Calu3 (cell line): ENCODE measurements at regions not wholly inside any gene's neighbourhood (a gene's known extent, or its start where the extent isn't known, plus 50 kb on each side); places are given as distances from the start of the nearest gene placed in this dataset.
"Not testable (repeated sequence)": the region's sequence is repeated elsewhere in the genome, so short reads cannot be mapped to it uniquely, and the experiment has no call there.

ENCODE experiments used
- BruUV-seq: library from RNA; stranded (reverse); fragments of 400-500 nt; replicated peaks from 2 replicates; lab custom pipeline; 2021; lab: Mats Ljungman, UMichigan
- CTCF ChIA-PET: fragments of 300-600 bp; sonication (Branson Sonifier 250); formaldehyde crosslinking; loops from one replicate; lab custom pipeline; 2022; ENCODE audit warnings: antibody characterized with exemption; lab: Charles Lee
- DNase-seq: peaks from one replicate; pipeline ENCODE4 v3.0.0; 2022
- H3K27ac Mint-ChIP-seq: one replicate; pipeline ENCODE4 v1.8.0; 2022; ENCODE audit warnings: mixed read lengths; ENCODE audit not compliant: unreplicated experiment
- H3K27me3 Mint-ChIP-seq: one replicate; pipeline ENCODE4 v1.8.0; 2022; ENCODE audit warnings: mixed read lengths; ENCODE audit not compliant: unreplicated experiment
- H3K36me3 Mint-ChIP-seq: one replicate; pipeline ENCODE4 v1.8.0; 2022; ENCODE audit warnings: mild to moderate bottlenecking, moderate library complexity, mixed read lengths; ENCODE audit not compliant: insufficient read depth, unreplicated experiment
- H3K4me1 Mint-ChIP-seq: one replicate; pipeline ENCODE4 v1.8.0; 2022; ENCODE audit warnings: mild to moderate bottlenecking, low read depth, mixed read lengths; ENCODE audit not compliant: unreplicated experiment
- H3K4me3 Mint-ChIP-seq: one replicate; pipeline ENCODE4 v1.8.0; 2022; ENCODE audit warnings: mild to moderate bottlenecking, low read depth, moderate library complexity, mixed read lengths; ENCODE audit not compliant: unreplicated experiment
- H3K9me3 Mint-ChIP-seq: one replicate; pipeline ENCODE4 v1.8.0; 2022; ENCODE audit warnings: low read depth, mixed read lengths; ENCODE audit not compliant: unreplicated experiment
- intact Hi-C: fragments of 100-400 bp; cut with micrococcal nuclease; formaldehyde crosslinking; loops from one replicate; pipeline ENCODE4 v1.10.0; 2022; ENCODE audit not compliant: unreplicated experiment
- TF ChIP-seq, protein P1 (sequence below): fragments of 200-600 bp; IDR thresholded peaks from one replicate; pipeline ENCODE4 v1.8.0; 2022; ENCODE audit warnings: antibody characterized with exemption; ENCODE audit not compliant: unreplicated experiment

DNA sequence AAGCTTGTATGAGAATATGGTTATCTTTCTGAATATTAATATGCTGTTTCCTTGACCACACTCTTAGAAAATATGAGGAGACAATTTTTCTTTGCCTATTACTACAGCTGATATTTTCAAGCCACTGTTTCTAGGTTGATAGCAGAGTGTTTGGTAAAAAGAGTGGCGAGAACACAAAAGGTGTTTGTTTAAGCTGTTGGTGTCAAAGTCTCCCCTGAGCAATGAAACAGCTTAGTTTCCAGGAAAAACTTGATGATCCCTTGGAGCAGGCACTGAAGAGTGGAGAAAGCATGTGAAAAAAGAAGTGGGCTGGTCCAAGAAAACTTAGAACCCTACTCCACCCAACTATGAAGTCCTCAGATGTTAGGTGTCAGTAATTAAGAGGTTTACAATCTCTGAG is 182.7 kb downstream of the TFAP2B start:
- no peak for DNase-seq
- Mint-ChIP-seq H3K4me3 (no peak overlapping the region), H3K36me3 (no peaks in the 10 kb centered on the region), H3K9me3 (peaks cover 2% of the 10 kb centered on the region), H3K4me1 (no peaks in the 10 kb centered on the region), H3K27ac (no peak overlapping the region), H3K27me3 (no peaks in the 10 kb centered on the region)
- intact Hi-C loops: no loop called here
- CTCF ChIA-PET: no interaction called here
- BruUV-seq: no TSS peak
- TF ChIP-seq, protein P1, sequence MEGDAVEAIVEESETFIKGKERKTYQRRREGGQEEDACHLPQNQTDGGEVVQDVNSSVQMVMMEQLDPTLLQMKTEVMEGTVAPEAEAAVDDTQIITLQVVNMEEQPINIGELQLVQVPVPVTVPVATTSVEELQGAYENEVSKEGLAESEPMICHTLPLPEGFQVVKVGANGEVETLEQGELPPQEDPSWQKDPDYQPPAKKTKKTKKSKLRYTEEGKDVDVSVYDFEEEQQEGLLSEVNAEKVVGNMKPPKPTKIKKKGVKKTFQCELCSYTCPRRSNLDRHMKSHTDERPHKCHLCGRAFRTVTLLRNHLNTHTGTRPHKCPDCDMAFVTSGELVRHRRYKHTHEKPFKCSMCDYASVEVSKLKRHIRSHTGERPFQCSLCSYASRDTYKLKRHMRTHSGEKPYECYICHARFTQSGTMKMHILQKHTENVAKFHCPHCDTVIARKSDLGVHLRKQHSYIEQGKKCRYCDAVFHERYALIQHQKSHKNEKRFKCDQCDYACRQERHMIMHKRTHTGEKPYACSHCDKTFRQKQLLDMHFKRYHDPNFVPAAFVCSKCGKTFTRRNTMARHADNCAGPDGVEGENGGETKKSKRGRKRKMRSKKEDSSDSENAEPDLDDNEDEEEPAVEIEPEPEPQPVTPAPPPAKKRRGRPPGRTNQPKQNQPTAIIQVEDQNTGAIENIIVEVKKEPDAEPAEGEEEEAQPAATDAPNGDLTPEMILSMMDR: no peak

DNA sequence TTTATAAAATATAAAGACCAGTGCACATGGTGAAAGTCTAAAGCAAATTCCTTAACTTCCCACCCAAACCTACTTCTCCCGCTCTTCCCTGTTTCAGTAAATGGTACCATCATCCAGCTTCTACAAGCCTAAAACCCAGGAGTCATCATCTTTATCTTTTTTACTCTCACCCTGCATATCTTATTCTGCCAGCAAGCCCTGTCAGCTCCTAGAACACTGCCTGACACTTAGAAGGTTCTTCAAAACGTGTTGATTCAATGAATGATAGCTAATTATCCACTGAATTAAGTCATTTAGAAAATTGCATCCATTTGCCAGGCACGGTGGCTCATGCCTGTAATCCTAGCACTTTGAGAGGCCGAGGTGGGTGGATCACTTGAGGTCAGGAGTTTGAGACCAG is 185.7 kb downstream of the TFAP2B start:
- no TSS peak for BruUV-seq
- H3K4me3 Mint-ChIP-seq: no peak overlapping the region
- TF ChIP-seq, protein P1: no peak
- DNase-seq: no peak
- no peaks in the 10 kb centered on the region for H3K4me1 Mint-ChIP-seq
- H3K9me3 Mint-ChIP-seq: peaks cover 2% of the 10 kb centered on the region
- H3K27ac Mint-ChIP-seq: no peak overlapping the region
- H3K27me3 Mint-ChIP-seq: no peaks in the 10 kb centered on the region
- H3K36me3 Mint-ChIP-seq: no peaks in the 10 kb centered on the region
- intact Hi-C loops: no loop called here
- CTCF ChIA-PET: no interaction called here

DNA sequence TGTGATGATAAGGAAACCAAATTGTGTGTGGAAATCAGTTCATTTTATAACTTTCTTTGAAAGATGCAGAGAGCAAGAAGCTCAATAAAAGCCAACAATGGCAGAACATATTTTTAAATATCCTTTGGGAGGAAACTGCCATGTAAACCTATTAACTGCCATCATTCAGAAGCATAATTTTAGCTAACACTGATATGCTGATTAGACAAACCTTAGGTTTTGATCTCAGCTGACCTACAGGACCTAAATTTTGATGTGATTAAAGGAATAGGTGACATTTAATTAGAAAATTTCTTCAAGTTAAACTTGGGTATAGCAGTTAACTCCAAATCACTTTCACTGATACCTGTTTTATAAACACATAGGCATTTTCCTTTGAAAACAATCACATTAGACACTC is 187.1 kb downstream of the TFAP2B start:
- peaks cover 2% of the 10 kb centered on the region for H3K9me3 Mint-ChIP-seq
- no TSS peak for BruUV-seq
- H3K4me3 Mint-ChIP-seq: no peak overlapping the region
- no peaks in the 10 kb centered on the region for H3K27me3 Mint-ChIP-seq
- H3K36me3 Mint-ChIP-seq: no peaks in the 10 kb centered on the region
- no peak for DNase-seq
- intact Hi-C loops: no loop called here
- no peak overlapping the region for H3K27ac Mint-ChIP-seq
- CTCF ChIA-PET: no interaction called here
- H3K4me1 Mint-ChIP-seq: no peaks in the 10 kb centered on the region
- TF ChIP-seq, protein P1: no peak

DNA sequence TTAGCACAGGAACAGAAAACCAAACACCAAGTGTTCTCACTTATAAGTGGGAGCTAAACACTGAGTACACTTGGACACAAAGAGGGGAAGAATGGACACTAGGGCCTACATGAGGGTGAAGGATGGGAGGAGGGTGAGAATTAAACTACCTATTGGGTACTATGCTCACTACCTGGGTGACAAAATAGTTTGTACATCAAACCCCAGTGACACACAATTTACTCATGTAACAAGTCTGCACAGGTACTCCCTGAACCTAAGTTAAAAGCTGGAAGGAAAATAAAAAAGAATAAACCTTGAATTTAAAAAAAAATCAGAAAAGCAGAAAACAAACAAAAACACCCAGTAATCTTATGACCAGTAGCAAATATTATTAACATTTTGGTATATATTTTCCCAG is 188.6 kb downstream of the TFAP2B start:
- Mint-ChIP-seq H3K27me3 (no peaks in the 10 kb centered on the region), H3K4me3 (no peak overlapping the region), H3K27ac (no peak overlapping the region), H3K9me3 (peaks cover 2% of the 10 kb centered on the region), H3K36me3 (no peaks in the 10 kb centered on the region), H3K4me1 (no peaks in the 10 kb centered on the region)
- TF ChIP-seq, protein P1: no peak
- BruUV-seq: no TSS peak
- DNase-seq: no peak
- intact Hi-C loops: no loop called here
- CTCF ChIA-PET: no interaction called here

DNA sequence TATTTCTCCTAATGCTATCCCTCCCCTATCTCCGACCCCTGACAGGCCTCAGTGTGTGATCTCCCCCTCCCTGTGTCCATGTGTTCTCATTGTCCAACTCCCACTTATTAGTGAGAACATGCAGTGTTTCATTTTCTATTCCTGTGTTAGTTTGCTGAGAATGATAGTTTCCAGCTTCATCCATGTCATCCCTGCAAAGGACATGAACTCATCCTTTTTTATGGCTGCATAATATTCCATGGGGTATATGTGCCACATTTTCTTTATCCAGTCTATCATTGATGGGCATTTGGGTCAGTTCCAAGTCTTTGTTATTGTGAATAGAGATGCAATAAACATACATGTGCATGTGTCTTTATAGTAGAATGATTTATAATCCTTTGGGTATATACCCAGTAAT is 190.0 kb downstream of the TFAP2B start:
- H3K36me3 Mint-ChIP-seq, H3K27me3 Mint-ChIP-seq, DNase-seq, H3K9me3 Mint-ChIP-seq, H3K4me3 Mint-ChIP-seq, intact Hi-C loops, BruUV-seq, H3K4me1 Mint-ChIP-seq, CTCF ChIA-PET, H3K27ac Mint-ChIP-seq: not testable (repeated sequence)
